ENCODE measurements at regions not wholly inside any gene's neighbourhood (a gene's known extent, or its start where the extent isn't known, plus 50 kb on each side); places are given as distances from the start of the nearest gene placed in this dataset.

GRCh38 chr15:31440754-31441311, 114.2 kb downstream of the KLF13 start:
- H3K4me3 ChIP-seq (replicated peaks in 1 of 4; ENCODE audit: control extremely low read depth in 1 of 4, insufficient read depth in 1 of 4, low read depth in 3 of 4, low read length in 4 of 4) = peak overlapping the region in 3 of 4 experiments; percentile 11 to 50 (median 46)
- DNase-seq (ENCODE audit: low read depth in 2 of 2) = peak; percentile 24 to 50

GRCh38 chr15:31442226-31442625, 115.6 kb downstream of the KLF13 start:
- no peak overlapping the region for H3K4me3 ChIP-seq (replicated peaks in 1 of 4; ENCODE audit: control extremely low read depth in 1 of 4, insufficient read depth in 1 of 4, low read depth in 3 of 4, low read length in 4 of 4)
- H3K4me2 ChIP-seq (ENCODE audit: extremely low read depth, insufficient read depth, low read length) = peak overlapping the region; percentile 29
- DNase-seq (ENCODE audit: low read depth in 2 of 2) = no peak
- H3K9ac ChIP-seq (ENCODE audit: insufficient read depth, low read length) = peak overlapping the region; percentile 39
- TF ChIP-seq EZH2 (IDR thresholded peaks at IDR 0.05; ENCODE audit: low read length, missing control alignments) (no peak), CTCF (conservative IDR thresholded peaks at IDR 0.05 in 1 of 2, IDR thresholded peaks at IDR 0.05 in 1 of 2; ENCODE audit: low read depth in 1 of 2, low read length in 2 of 2) (no peak)
- H3K36me3 ChIP-seq (ENCODE audit: control insufficient read depth, insufficient read depth, low read length) = no peaks in the 10 kb centered on the region
- H3K27ac ChIP-seq (ENCODE audit: insufficient read depth, low read length) = peak overlapping the region; percentile 88
- no peak overlapping the region for H2AFZ ChIP-seq (ENCODE audit: low read length)
- H3K79me2 ChIP-seq (ENCODE audit: control insufficient read depth, insufficient read depth, low read length) = no peaks in the 10 kb centered on the region
- no peaks in the 10 kb centered on the region for H3K27me3 ChIP-seq (ENCODE audit: control insufficient read depth, insufficient read depth, low read length)
- no peaks in the 10 kb centered on the region for H3K9me3 ChIP-seq (ENCODE audit: control insufficient read depth, insufficient read depth, low read depth, low read length)
- H4K20me1 ChIP-seq (ENCODE audit: control insufficient read depth, extremely low read depth, insufficient read depth, low read length) = no peaks in the 10 kb centered on the region
- peaks cover 15% of the 10 kb centered on the region for H3K4me1 ChIP-seq (ENCODE audit: control insufficient read depth, extremely low read depth, insufficient read depth, low read length)

More at GRCh38 chr15:31440754-31441311, 114.2 kb downstream of the KLF13 start:
- Histone ChIP-seq H3K4me1 (ENCODE audit: control insufficient read depth, extremely low read depth, insufficient read depth, low read length) (peaks cover 15% of the 10 kb centered on the region), H3K27me3 (ENCODE audit: control insufficient read depth, insufficient read depth, low read length) (no peaks in the 10 kb centered on the region), H4K20me1 (ENCODE audit: control insufficient read depth, extremely low read depth, insufficient read depth, low read length) (no peaks in the 10 kb centered on the region), H2AFZ (ENCODE audit: low read length) (peak overlapping the region; percentile 26), H3K36me3 (ENCODE audit: control insufficient read depth, insufficient read depth, low read length) (no peaks in the 10 kb centered on the region), H3K79me2 (ENCODE audit: control insufficient read depth, insufficient read depth, low read length) (no peaks in the 10 kb centered on the region), H3K9ac (ENCODE audit: insufficient read depth, low read length) (peak overlapping the region; percentile 51), H3K4me2 (ENCODE audit: extremely low read depth, insufficient read depth, low read length) (peak overlapping the region; percentile 70), H3K27ac (ENCODE audit: insufficient read depth, low read length) (peak overlapping the region; percentile 66), H3K9me3 (ENCODE audit: control insufficient read depth, insufficient read depth, low read depth, low read length) (no peaks in the 10 kb centered on the region)
- TF ChIP-seq EZH2 (IDR thresholded peaks at IDR 0.05; ENCODE audit: low read length, missing control alignments) = no peak
- TF ChIP-seq CTCF (conservative IDR thresholded peaks at IDR 0.05 in 1 of 2, IDR thresholded peaks at IDR 0.05 in 1 of 2; ENCODE audit: low read depth in 1 of 2, low read length in 2 of 2) = no peak

- no peaks in the 10 kb centered on the region for H3K9me3 ChIP-seq (ENCODE audit: control insufficient read depth, insufficient read depth, low read depth, low read length)
- no peak overlapping the region for H2AFZ ChIP-seq (ENCODE audit: low read length)
- no peaks in the 10 kb centered on the region for H4K20me1 ChIP-seq (ENCODE audit: control insufficient read depth, extremely low read depth, insufficient read depth, low read length)
- H3K27ac ChIP-seq (ENCODE audit: insufficient read depth, low read length) = peak overlapping the region; percentile 88
- H3K4me1 ChIP-seq (ENCODE audit: control insufficient read depth, extremely low read depth, insufficient read depth, low read length) = peaks cover 15% of the 10 kb centered on the region
- H3K36me3 ChIP-seq (ENCODE audit: control insufficient read depth, insufficient read depth, low read length) = no peaks in the 10 kb centered on the region
- no peaks in the 10 kb centered on the region for H3K79me2 ChIP-seq (ENCODE audit: control insufficient read depth, insufficient read depth, low read length)
- peak; percentile 89 for DNase-seq (ENCODE audit: low read depth in 2 of 2)
- peak; percentile 43 to 47 for TF ChIP-seq CTCF (conservative IDR thresholded peaks at IDR 0.05 in 1 of 2, IDR thresholded peaks at IDR 0.05 in 1 of 2; ENCODE audit: low read depth in 1 of 2, low read length in 2 of 2)
- TF ChIP-seq EZH2 (IDR thresholded peaks at IDR 0.05; ENCODE audit: low read length, missing control alignments) = no peak
- no peak overlapping the region for H3K4me3 ChIP-seq (replicated peaks in 1 of 4; ENCODE audit: control extremely low read depth in 1 of 4, insufficient read depth in 1 of 4, low read depth in 3 of 4, low read length in 4 of 4)
- no peaks in the 10 kb centered on the region for H3K27me3 ChIP-seq (ENCODE audit: control insufficient read depth, insufficient read depth, low read length)
- H3K9ac ChIP-seq (ENCODE audit: insufficient read depth, low read length) = no peak overlapping the region
- peak overlapping the region; percentile 32 for H3K4me2 ChIP-seq (ENCODE audit: extremely low read depth, insufficient read depth, low read length)
These were observed 116.1 kb downstream of the KLF13 start for GRCh38 chr15:31442699-31443111.
